HG03558 (cell line): ENCODE measurements at regions not wholly inside any gene's neighbourhood (a gene's known extent, or its start where the extent isn't known, plus 50 kb on each side); places are given as distances from the start of the nearest gene placed in this dataset.
"Not testable (repeated sequence)": the region's sequence is repeated elsewhere in the genome, so short reads cannot be mapped to it uniquely, and the experiment has no call there.

Experiments
- ATAC-seq: cut with Tn5 transposase; IDR thresholded peaks from one replicate; pipeline ENCODE4 v1.9.1; 2021; ENCODE audit warnings: moderate number of reproducible peaks; ENCODE audit not compliant: unreplicated experiment; ENCODE audit errors: extremely low read depth

DNA sequence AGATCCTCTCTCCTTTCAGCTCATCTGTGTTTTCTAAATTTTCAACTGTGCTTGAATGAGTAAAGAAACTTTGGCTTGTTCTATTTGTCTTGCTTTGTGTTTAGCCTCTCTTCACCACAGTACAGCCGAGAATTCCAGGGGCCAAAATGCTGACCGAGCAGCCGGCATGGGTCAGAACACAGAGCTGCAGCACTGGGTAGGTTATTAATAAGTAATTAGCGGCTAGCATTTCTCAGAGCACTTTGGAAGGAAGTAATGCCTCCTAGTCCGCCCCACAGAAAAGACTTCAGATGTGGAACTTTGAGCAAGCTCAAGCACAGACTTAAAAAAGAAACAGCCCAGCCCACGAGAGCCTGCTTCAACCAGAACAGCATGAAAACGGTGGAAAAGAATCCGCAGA, 343.9 kb downstream of the ARRDC4 start:
- ATAC-seq = no peak

- no peak for ATAC-seq
Observed at GRCh38 chr15:98308117-98308516, 340.2 kb upstream of the IGF1R start.

- ATAC-seq = no peak
Observed at GRCh38 chr15:98311566-98312188, 336.7 kb upstream of the IGF1R start.

- ATAC-seq = no peak
Observed at GRCh38 chr15:98312913-98313312, 335.4 kb upstream of the IGF1R start.

DNA sequence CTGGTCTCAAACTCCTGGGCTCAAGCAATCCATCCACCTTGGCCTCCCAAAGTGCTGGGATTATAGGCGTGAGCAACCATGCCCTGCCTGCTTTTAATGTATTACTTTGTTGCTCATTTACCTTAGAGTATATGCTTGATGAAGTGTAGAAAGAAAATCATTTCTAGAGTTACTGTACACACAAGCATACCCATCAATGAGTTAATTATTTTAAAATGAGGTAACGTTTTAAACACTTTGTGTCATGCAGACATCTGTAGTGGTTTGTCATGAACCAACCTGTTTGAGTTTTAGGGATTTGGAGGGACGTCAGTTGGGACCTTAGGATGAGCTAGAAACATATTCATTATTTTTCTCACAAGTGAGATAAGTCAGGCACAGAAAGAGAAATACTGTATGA, 332.4 kb upstream of the IGF1R start:
- no peak for ATAC-seq

DNA sequence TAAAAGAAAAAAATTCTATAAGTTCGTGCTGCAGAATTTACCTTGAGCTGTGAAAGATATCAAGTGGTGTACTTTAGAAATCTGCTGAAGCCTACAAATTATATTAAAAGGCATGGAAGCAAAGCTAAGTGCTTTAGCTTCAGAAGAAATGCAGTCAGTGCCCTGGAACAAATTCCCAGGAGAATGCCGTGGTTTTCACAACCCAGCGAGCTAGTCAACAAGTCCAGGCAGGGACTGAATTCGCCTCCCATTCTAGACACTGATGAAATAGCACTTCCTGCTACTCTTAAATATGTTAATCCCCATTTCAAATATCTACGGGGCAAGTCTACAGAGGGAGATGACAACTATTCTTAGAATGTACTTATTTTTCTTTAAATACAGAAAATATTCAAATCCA, 326.4 kb upstream of the IGF1R start:
- ATAC-seq = no peak

DNA sequence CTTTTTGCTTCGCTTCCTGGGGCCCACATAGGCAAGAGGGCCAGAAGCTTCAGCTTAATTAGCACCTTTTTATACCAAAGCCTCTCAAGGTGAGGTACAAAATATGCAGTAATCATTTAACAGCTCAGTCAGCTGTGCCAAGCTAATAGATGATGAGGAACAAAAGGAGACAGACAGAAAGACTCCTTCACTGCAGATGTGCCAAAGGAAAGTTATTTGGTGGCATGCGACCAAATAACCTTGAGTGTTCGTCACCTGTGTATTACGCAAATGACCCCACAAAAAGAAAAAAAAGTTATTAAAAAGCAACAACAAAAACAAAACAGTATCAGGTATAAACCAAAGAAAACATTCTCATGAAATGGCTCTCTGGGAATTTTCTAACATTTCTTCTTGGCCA, 325.8 kb upstream of the IGF1R start:
- ATAC-seq = no peak

GRCh38 chr15:98324341-98324970, 323.9 kb upstream of the IGF1R start:
- ATAC-seq = no peak

DNA sequence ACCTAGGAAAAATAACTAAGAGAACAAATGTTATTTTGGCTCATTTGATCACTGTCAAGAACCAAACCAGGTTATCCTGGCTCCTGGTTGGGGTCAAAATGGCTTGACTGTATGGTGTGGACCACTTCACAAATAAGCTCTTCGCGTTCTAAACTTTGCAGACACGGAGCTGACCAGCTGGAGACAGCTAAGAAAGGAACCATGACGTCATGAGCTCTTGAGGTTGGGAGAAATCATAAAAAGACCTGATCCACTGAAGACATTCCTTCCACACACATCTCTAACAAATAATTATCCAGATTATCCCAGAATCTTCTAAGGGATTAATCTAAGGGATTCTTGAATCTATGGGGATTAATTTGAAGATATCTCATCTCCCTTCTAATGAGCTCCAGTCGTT, 321.5 kb upstream of the IGF1R start:
- ATAC-seq = no peak

- ATAC-seq = no peak
Observed at GRCh38 chr15:98330258-98330657, 318.1 kb upstream of the IGF1R start.

DNA sequence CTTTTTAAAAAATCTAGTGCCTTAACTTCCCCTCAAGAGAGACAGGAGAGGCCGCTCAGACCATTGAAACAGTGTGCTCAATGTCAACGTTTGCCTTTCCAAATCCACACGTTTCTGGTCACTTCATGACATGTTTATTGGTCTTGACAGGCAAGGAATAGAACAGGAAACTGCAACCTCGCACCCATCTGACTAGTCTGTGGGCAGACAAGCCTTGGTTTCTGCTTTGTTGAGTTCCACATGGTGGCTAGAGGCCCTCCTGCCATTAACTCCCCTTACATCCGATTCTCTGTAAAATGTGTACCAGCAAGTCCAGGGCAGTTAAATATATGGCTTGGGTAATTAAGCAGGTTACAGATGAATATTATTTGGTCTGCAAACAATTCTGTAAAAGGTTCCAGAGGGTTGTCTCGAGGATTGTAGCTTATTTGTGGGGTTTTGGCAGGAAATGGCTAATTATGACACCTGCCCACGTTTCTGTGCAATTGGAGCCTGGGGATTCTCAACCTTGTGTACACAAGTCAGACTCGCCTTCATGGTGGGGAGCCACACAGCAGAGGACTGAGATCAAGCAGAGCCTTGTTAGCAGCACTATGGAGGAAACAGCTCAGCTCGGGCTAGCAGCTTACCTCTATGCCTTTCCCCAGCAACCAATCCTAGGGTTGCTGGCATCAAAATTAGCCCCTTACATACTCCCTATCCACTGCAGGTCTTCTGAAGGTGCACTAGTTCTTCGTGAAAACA, 317.5 kb upstream of the IGF1R start:
- no peak for ATAC-seq

DNA sequence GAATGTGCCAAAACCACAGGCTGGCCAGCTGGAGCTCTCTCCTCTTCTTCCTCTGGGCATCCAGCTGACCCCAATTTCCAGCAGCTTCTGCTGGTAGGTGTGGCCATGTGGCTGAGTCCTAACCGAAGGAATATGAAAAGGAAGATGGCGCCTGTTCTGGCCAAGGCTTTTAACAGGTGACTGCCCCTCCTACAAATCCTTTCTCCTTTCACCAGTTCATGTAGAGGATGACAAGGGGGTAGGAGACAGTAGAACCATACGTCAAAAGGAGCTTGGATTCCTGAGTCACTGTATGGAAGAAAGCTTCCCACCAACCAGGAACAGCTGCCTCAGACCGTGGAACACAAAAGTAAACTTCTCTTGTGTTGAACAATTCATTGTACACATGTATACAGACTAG, 316.7 kb upstream of the IGF1R start:
- ATAC-seq = no peak

- ATAC-seq = no peak
Observed at GRCh38 chr15:98333251-98333650, 315.1 kb upstream of the IGF1R start.

DNA sequence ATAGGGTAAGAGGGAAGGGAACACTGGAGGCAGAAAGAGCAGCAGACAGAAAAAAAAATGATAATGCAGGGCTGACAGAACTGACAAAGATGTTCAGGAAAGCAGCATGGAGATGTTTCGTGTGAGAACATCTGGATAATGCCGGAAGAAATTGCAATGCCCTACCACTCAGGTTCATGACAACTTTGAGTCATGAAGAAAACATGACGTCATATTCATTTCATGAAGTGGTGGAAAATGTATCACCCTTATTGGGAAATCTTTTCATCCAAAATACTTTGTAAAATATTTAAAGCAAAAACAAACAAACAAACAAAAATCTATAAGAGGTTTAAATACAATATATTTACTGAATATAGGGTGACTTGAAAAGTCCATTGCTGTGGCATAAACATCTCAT, 305.4 kb upstream of the IGF1R start:
- no peak for ATAC-seq

GRCh38 chr15:98344591-98344990, 303.7 kb upstream of the IGF1R start:
- ATAC-seq = no peak

- ATAC-seq = no peak
Observed at GRCh38 chr15:98347001-98347400, 301.3 kb upstream of the IGF1R start.

- no peak for ATAC-seq
Observed at GRCh38 chr15:98347866-98348265, 300.5 kb upstream of the IGF1R start.

DNA sequence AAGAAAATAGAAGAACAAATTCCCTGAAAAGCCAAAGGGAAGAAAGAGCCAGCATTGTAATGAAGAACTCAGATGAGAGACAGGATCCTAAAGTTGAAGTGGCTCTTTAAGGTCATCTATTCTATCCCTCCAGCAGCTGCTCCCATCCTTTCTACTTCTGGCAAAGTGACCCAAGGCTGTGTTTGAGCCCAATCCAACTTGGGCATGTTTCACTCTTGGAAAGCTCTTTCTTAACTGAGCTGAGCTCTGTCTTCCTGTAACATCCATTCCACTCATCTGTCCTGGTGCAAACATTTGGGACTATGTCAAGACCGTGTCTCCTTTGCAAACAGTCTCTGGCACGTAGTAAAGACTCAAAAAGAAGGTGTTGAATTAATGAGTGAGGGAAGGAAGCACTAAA, 298.1 kb upstream of the IGF1R start:
- ATAC-seq = no peak

DNA sequence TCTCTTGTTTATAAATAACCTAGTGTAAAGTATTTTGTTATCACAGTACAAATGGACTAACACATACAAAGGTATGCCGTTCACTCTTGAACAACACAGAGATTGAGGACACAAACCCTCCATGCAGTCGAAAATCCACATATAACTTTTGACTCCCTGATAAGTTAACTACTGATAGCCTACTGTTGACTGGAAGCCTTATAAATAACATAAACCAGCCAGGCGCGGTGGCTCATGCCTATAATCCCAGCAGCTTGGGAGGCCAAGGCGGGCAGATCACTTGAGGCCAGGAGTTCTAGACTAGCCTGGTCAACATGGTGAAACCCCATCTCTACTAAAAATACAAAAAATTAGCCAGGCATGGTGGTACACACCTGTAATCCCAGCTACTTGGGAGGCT, 290.1 kb upstream of the IGF1R start:
- ATAC-seq = not testable (repeated sequence)

GRCh38 chr15:98358971-98359370, 289.4 kb upstream of the IGF1R start:
- ATAC-seq = no peak

DNA sequence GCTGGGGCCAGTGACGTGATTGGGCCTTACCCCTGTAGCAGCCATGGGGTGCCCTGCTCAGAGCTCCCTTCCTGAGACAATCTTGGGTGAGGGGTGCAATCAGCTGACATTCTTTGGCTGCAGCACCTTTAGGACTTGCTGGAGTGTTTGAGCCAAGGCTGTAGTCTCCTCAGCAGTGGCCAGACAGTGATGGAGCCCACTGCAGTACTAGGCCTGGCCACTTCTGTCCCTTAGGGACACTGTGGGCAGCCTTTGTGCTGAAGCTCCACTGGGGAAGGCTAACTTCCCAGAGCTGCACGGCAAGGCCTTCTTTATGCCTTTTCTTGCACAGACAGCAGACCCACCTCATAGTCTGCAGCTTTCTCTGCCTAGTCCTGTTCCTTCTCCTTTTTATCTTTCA, 284.9 kb upstream of the IGF1R start:
- no peak for ATAC-seq

- no peak for ATAC-seq
Observed at GRCh38 chr15:98363955-98364354, 284.4 kb upstream of the IGF1R start.
